ENCODE measurements at regions not wholly inside any gene's neighbourhood (a gene's known extent, or its start where the extent isn't known, plus 50 kb on each side); places are given as distances from the start of the nearest gene placed in this dataset.
A peak's percentile ranks its signal among the peaks of the same experiment; 100 is the strongest.

DNA sequence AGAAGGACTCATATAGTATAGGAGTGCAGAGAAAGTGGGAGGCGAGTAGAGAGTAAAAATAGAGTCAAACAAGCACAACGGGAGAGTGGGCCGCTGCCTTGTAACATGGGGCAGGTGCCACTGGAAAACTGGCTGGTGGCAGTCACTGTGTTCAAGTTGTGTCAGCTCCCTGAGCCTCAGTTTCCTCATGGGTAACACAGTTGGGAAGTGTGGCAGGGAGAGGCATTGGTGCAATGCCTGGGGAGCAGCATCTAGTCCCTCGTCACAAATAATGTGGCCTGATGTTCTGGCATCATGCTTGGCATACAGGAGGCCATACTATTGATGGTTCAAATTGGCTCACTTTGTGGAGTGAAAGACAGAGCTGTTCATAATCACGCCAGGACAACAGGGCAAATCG, 78.9 kb upstream of the SPON1 start:
- DNase-seq (ENCODE audit: low spot score) (no peak), ATAC-seq (no peak)
- no peaks in the 10 kb centered on the region for H3K79me2 ChIP-seq (replicated peaks; ENCODE audit: insufficient read depth)
- no peaks in the 10 kb centered on the region for H3K36me3 Mint-ChIP-seq (ENCODE audit: low read depth)
- no peaks in the 10 kb centered on the region for H4K20me1 ChIP-seq (replicated peaks; ENCODE audit: insufficient read depth)
- H3K4me2 ChIP-seq, result no peak overlapping the region
- H3K27me3 ChIP-seq (ENCODE audit: insufficient read depth), result no peaks in the 10 kb centered on the region
- H3K9me2 ChIP-seq (ENCODE audit: insufficient read depth), result no peaks in the 10 kb centered on the region
- H3K9me3 Mint-ChIP-seq, result no peaks in the 10 kb centered on the region
- H3K4me1 Mint-ChIP-seq, result peaks cover 4% of the 10 kb centered on the region; the same call in 1 of the 3 replicates
- no peak overlapping the region for H3K27ac Mint-ChIP-seq
- no peaks in the 10 kb centered on the region for H3K36me3 ChIP-seq (ENCODE audit: insufficient read depth)
- H3K4me1 ChIP-seq (ENCODE audit: insufficient read depth), result no peaks in the 10 kb centered on the region
- no peak overlapping the region for H3K4me3 Mint-ChIP-seq
- H3K27me3 Mint-ChIP-seq (ENCODE audit: insufficient read depth, low read depth, poor library complexity), result peaks cover 2% of the 10 kb centered on the region
- TF ChIP-seq EZH2 (IDR thresholded peaks at IDR 0.05; ENCODE audit: low read depth, unreplicated experiment) (no peak), ZNF114 (CRISPR knock-in tag; IDR thresholded peaks at IDR 0.05) (no peak), EZH2phosphoT487 (IDR thresholded peaks at IDR 0.05; ENCODE audit: unreplicated experiment) (no peak), CREB1 (CRISPR knock-in tag; IDR thresholded peaks at IDR 0.05; ENCODE audit: low read depth) (no peak), ZNF331 (CRISPR knock-in tag; IDR thresholded peaks at IDR 0.05; ENCODE audit: low read depth) (no peak), JUNB (IDR thresholded peaks at IDR 0.05; ENCODE audit: unreplicated experiment) (no peak), POLR2AphosphoS5 (IDR thresholded peaks at IDR 0.05; ENCODE audit: low read depth) (no peak), NANOG (IDR thresholded peaks at IDR 0.05; ENCODE audit: borderline replicate concordance) (no peak)
- TF ChIP-seq, protein P1, sequence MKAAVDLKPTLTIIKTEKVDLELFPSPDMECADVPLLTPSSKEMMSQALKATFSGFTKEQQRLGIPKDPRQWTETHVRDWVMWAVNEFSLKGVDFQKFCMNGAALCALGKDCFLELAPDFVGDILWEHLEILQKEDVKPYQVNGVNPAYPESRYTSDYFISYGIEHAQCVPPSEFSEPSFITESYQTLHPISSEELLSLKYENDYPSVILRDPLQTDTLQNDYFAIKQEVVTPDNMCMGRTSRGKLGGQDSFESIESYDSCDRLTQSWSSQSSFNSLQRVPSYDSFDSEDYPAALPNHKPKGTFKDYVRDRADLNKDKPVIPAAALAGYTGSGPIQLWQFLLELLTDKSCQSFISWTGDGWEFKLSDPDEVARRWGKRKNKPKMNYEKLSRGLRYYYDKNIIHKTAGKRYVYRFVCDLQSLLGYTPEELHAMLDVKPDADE (IDR thresholded peaks at IDR 0.05), result no peak
- TF ChIP-seq, protein P2, sequence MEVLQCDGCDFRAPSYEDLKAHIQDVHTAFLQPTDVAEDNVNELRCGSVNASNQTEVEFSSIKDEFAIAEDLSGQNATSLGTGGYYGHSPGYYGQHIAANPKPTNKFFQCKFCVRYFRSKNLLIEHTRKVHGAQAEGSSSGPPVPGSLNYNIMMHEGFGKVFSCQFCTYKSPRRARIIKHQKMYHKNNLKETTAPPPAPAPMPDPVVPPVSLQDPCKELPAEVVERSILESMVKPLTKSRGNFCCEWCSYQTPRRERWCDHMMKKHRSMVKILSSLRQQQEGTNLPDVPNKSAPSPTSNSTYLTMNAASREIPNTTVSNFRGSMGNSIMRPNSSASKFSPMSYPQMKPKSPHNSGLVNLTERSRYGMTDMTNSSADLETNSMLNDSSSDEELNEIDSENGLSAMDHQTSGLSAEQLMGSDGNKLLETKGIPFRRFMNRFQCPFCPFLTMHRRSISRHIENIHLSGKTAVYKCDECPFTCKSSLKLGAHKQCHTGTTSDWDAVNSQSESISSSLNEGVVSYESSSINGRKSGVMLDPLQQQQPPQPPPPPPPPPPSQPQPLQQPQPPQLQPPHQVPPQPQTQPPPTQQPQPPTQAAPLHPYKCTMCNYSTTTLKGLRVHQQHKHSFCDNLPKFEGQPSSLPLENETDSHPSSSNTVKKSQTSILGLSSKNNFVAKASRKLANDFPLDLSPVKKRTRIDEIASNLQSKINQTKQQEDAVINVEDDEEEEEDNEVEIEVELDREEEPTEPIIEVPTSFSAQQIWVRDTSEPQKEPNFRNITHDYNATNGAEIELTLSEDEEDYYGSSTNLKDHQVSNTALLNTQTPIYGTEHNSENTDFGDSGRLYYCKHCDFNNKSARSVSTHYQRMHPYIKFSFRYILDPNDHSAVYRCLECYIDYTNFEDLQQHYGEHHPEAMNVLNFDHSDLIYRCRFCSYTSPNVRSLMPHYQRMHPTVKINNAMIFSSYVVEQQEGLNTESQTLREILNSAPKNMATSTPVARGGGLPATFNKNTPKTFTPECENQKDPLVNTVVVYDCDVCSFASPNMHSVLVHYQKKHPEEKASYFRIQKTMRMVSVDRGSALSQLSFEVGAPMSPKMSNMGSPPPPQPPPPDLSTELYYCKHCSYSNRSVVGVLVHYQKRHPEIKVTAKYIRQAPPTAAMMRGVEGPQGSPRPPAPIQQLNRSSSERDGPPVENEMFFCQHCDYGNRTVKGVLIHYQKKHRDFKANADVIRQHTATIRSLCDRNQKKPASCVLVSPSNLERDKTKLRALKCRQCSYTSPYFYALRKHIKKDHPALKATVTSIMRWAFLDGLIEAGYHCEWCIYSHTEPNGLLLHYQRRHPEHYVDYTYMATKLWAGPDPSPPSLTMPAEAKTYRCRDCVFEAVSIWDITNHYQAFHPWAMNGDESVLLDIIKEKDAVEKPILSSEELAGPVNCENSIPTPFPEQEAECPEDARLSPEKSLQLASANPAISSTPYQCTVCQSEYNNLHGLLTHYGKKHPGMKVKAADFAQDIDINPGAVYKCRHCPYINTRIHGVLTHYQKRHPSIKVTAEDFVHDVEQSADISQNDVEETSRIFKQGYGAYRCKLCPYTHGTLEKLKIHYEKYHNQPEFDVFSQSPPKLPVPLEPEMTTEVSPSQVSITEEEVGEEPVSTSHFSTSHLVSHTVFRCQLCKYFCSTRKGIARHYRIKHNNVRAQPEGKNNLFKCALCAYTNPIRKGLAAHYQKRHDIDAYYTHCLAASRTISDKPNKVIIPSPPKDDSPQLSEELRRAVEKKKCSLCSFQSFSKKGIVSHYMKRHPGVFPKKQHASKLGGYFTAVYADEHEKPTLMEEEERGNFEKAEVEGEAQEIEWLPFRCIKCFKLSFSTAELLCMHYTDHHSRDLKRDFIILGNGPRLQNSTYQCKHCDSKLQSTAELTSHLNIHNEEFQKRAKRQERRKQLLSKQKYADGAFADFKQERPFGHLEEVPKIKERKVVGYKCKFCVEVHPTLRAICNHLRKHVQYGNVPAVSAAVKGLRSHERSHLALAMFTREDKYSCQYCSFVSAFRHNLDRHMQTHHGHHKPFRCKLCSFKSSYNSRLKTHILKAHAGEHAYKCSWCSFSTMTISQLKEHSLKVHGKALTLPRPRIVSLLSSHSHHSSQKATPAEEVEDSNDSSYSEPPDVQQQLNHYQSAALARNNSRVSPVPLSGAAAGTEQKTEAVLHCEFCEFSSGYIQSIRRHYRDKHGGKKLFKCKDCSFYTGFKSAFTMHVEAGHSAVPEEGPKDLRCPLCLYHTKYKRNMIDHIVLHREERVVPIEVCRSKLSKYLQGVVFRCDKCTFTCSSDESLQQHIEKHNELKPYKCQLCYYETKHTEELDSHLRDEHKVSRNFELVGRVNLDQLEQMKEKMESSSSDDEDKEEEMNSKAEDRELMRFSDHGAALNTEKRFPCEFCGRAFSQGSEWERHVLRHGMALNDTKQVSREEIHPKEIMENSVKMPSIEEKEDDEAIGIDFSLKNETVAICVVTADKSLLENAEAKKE (CRISPR knock-in tag; IDR thresholded peaks at IDR 0.05), result no peak
- TF ChIP-seq, protein P3, sequence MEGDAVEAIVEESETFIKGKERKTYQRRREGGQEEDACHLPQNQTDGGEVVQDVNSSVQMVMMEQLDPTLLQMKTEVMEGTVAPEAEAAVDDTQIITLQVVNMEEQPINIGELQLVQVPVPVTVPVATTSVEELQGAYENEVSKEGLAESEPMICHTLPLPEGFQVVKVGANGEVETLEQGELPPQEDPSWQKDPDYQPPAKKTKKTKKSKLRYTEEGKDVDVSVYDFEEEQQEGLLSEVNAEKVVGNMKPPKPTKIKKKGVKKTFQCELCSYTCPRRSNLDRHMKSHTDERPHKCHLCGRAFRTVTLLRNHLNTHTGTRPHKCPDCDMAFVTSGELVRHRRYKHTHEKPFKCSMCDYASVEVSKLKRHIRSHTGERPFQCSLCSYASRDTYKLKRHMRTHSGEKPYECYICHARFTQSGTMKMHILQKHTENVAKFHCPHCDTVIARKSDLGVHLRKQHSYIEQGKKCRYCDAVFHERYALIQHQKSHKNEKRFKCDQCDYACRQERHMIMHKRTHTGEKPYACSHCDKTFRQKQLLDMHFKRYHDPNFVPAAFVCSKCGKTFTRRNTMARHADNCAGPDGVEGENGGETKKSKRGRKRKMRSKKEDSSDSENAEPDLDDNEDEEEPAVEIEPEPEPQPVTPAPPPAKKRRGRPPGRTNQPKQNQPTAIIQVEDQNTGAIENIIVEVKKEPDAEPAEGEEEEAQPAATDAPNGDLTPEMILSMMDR (conservative IDR thresholded peaks at IDR 0.05; ENCODE audit: low read depth in 2 of 2), result no peak
- H3K4me3 ChIP-seq, result no peak overlapping the region
- no peak overlapping the region for H3K27ac ChIP-seq (ENCODE audit: low read depth)
- peak overlapping the region; percentile 43; the same call in 1 of the 2 replicates for H2AFZ ChIP-seq
- no peaks in the 10 kb centered on the region for H3F3A ChIP-seq (replicated peaks; ENCODE audit: low read depth)
